ENCODE measurements at regions not wholly inside any gene's neighbourhood (a gene's known extent, or its start where the extent isn't known, plus 50 kb on each side); places are given as distances from the start of the nearest gene placed in this dataset.

DNA sequence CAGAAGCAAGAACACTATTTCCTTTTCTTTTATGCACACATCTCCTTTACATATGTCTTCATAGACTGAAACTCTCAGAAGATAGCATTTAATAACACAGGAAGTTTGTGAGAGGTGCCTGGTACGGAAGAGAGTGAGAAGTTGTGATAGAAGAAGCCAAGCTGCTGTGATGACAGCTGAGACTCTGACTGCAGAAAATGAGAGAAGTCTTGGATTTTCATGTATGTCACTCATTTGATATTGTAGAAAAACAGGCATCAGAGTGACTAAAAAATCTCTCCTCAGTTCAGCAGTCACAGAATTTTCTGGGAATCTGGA, 154.9 kb upstream of the BMP2 start (continued):
- TF ChIP-seq ZNF577 (CRISPR knock-in tag; IDR thresholded peaks at IDR 0.05; ENCODE audit: borderline replicate concordance, low read depth) = no peak
- TF ChIP-seq ZNF333 (CRISPR knock-in tag; IDR thresholded peaks at IDR 0.05; ENCODE audit: borderline replicate concordance) = no peak
- TF ChIP-seq ZBTB21 (CRISPR knock-in tag; IDR thresholded peaks at IDR 0.05) = no peak
- peak; percentile 5; the same call in 1 of the 2 replicates for TF ChIP-seq THAP11 (CRISPR knock-in tag; IDR thresholded peaks at IDR 0.05)

DNA sequence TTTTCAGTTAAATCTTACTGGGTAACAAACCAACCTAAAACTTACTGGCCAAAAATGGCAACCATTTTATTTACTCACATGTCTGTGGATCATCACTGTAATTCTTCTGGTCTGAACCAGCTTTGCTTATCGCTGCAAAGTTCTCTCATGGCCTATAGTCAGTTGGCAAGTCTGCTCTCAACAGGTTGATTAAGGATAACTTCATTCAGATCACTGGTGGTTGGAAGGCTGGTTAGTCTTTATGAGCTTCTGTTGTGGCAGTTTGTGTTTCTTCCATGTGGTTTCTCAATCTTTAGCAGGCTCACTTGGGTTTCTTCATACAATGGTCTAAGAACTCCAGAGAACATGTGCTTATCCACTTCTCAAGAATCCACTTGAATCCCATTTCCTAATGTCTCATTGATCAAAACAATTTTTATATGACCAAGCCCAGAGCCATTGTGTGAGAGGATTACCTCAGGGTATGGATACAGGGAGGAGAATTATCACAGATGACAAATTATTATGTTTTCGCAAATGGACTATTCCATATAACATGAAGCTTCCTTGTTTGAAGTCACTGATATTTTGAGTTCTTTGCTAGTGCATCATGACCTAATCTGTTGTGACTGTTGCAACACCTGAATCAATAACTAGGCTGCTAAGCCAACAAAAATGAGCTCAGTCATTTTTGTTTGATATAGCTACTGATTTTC, 155.4 kb upstream of the BMP2 start:
- Histone ChIP-seq H3K4me3 (replicated peaks in 1 of 3; ENCODE audit: insufficient read depth in 1 of 3, low read depth in 2 of 3, low read length in 3 of 3) (no peak overlapping the region), H3K9ac (ENCODE audit: insufficient read depth, low read depth, low read length) (no peak overlapping the region), H3K9me3 (ENCODE audit: low read length) (no peaks in the 10 kb centered on the region), H3K4me2 (ENCODE audit: low read depth, low read length) (no peak overlapping the region), H2AFZ (ENCODE audit: low read length) (no peak overlapping the region), H3K4me1 (ENCODE audit: insufficient read depth, low read length) (peaks cover 8% of the 10 kb centered on the region; the same call in 1 of the 2 replicates), H3K79me2 (ENCODE audit: insufficient read depth, low read length) (no peaks in the 10 kb centered on the region), H3K27ac (ENCODE audit: extremely low read length, insufficient read depth, low read length) (no peak overlapping the region), H4K20me1 (ENCODE audit: insufficient read depth, low read length) (no peaks in the 10 kb centered on the region), H3K36me3 (replicated peaks in 1 of 2; ENCODE audit: control insufficient read depth in 1 of 2, insufficient read depth in 2 of 2, low read length in 2 of 2) (no peaks in the 10 kb centered on the region), H3K27me3 (ENCODE audit: control insufficient read depth in 1 of 2, insufficient read depth in 2 of 2, low read length in 2 of 2) (no peaks in the 10 kb centered on the region)
- CTCF ChIA-PET (ENCODE audit: low intra/inter-chr PET ratio, low total read pairs) = no interaction called here
- no peak for FAIRE-seq
- 18% methylated on average over 2 of the region's 2 CpGs for WGBS (ENCODE audit: low lambda C conversion rate)
- no TSS peak for BruUV-seq (replicated peaks)
- POLR2A ChIA-PET = interaction anchor here (0.9 to 1.3 kb wide), 3 partner anchors 9 to 146 kb away, joined by 3 to 6 read pairs (median 3); no protein-coding TSS in a partner anchor
- intact Hi-C loops (cut with micrococcal nuclease; ENCODE audit: unreplicated experiment) = no loop called here
- ATAC-seq = peak; percentile 73
- in situ Hi-C loops (cut with HindIII; ENCODE audit: extremely low pct_ligation_motif_present, low pct_unique_long_range_greater_than_20kb) = no loop called here
- DNase-seq (ENCODE audit: low spot score) = peak; percentile 21
- TF ChIP-seq, protein P1, sequence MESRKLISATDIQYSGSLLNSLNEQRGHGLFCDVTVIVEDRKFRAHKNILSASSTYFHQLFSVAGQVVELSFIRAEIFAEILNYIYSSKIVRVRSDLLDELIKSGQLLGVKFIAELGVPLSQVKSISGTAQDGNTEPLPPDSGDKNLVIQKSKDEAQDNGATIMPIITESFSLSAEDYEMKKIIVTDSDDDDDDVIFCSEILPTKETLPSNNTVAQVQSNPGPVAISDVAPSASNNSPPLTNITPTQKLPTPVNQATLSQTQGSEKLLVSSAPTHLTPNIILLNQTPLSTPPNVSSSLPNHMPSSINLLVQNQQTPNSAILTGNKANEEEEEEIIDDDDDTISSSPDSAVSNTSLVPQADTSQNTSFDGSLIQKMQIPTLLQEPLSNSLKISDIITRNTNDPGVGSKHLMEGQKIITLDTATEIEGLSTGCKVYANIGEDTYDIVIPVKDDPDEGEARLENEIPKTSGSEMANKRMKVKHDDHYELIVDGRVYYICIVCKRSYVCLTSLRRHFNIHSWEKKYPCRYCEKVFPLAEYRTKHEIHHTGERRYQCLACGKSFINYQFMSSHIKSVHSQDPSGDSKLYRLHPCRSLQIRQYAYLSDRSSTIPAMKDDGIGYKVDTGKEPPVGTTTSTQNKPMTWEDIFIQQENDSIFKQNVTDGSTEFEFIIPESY (CRISPR knock-in tag; IDR thresholded peaks at IDR 0.05) = no peak
- TF ChIP-seq HDAC1 (CRISPR knock-in tag; IDR thresholded peaks at IDR 0.05) (peak; percentile 40; the same call in 1 of the 2 replicates), SSRP1 (CRISPR knock-in tag; IDR thresholded peaks at IDR 0.05) (peak; percentile 58; the same call in 1 of the 2 replicates), MED13 (CRISPR knock-in tag; IDR thresholded peaks at IDR 0.05) (no peak), SPEN (CRISPR knock-in tag; IDR thresholded peaks at IDR 0.05; ENCODE audit: low read depth) (no peak), ONECUT2 (CRISPR knock-in tag; IDR thresholded peaks at IDR 0.05) (peak; percentile 65; the same call in 1 of the 2 replicates), RBM22 (optimal IDR thresholded peaks at IDR 0.05; ENCODE audit: low read length) (no peak), ZEB1 (IDR thresholded peaks at IDR 0.05; ENCODE audit: insufficient replicate concordance, low read depth) (no peak), THAP11 (CRISPR knock-in tag; IDR thresholded peaks at IDR 0.05) (peak; percentile 56), CEBPB (IDR thresholded peaks at IDR 0.05; ENCODE audit: borderline replicate concordance, low read depth, low read length) (peak; percentile 97), ZNF460 (CRISPR knock-in tag; IDR thresholded peaks at IDR 0.05; ENCODE audit: borderline replicate concordance) (peak; percentile 21; the same call in 1 of the 2 replicates), ZNF644 (CRISPR knock-in tag; IDR thresholded peaks at IDR 0.05; ENCODE audit: low read depth) (0 out of 2 replicates have a peak, but pooled peaks have one; percentile 45), POGZ (CRISPR knock-in tag; IDR thresholded peaks at IDR 0.05) (no peak), RXRB (CRISPR knock-in tag; IDR thresholded peaks at IDR 0.05; ENCODE audit: borderline replicate concordance) (0 out of 2 replicates have a peak, but pooled peaks have one; percentile 16), BRD4 (CRISPR knock-in tag; IDR thresholded peaks at IDR 0.05) (no peak), ELF3 (CRISPR knock-in tag; IDR thresholded peaks at IDR 0.05) (peak; percentile 74), RARA (CRISPR knock-in tag; IDR thresholded peaks at IDR 0.05) (0 out of 2 replicates have a peak, but pooled peaks have one; percentile 23), ZNF816 (CRISPR knock-in tag; IDR thresholded peaks at IDR 0.05; ENCODE audit: borderline replicate concordance) (peak; percentile 61; the same call in 1 of the 2 replicates), GATAD2A (CRISPR knock-in tag; IDR thresholded peaks at IDR 0.05) (peak; percentile 83)
- TF ChIP-seq, protein P2, sequence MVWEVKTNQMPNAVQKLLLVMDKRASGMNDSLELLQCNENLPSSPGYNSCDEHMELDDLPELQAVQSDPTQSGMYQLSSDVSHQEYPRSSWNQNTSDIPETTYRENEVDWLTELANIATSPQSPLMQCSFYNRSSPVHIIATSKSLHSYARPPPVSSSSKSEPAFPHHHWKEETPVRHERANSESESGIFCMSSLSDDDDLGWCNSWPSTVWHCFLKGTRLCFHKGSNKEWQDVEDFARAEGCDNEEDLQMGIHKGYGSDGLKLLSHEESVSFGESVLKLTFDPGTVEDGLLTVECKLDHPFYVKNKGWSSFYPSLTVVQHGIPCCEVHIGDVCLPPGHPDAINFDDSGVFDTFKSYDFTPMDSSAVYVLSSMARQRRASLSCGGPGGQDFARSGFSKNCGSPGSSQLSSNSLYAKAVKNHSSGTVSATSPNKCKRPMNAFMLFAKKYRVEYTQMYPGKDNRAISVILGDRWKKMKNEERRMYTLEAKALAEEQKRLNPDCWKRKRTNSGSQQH (CRISPR knock-in tag; IDR thresholded peaks at IDR 0.05; ENCODE audit: low read depth) = no peak
